ENCODE measurements at regions not wholly inside any gene's neighbourhood (a gene's known extent, or its start where the extent isn't known, plus 50 kb on each side); places are given as distances from the start of the nearest gene placed in this dataset.

GRCh38 chr1:101119289-101119688, 93.7 kb upstream of the DPH5 start:
- Histone ChIP-seq H3K4me3 (ENCODE audit: low read depth, low read length) (no peak overlapping the region), H3K9me3 (ENCODE audit: control insufficient read depth, insufficient read depth, low read depth, low read length) (no peaks in the 10 kb centered on the region), H3K36me3 (ENCODE audit: control insufficient read depth in 2 of 2, insufficient read depth in 1 of 2, low read length in 2 of 2) (no peaks in the 10 kb centered on the region), H3K27ac (ENCODE audit: extremely low read depth, low read depth, low read length) (no peak overlapping the region), H3K4me1 (ENCODE audit: control insufficient read depth, insufficient read depth, low read length) (no peaks in the 10 kb centered on the region)
- TF ChIP-seq ZNF37A (tag by site-specific recombination; IDR thresholded peaks at IDR 0.05) (no peak), MEIS1 (CRISPR knock-in tag; IDR thresholded peaks at IDR 0.05; ENCODE audit: borderline replicate concordance) (no peak), ZFHX2 (tag by site-specific recombination; conservative IDR thresholded peaks at IDR 0.05) (no peak), ZBTB8A (tag by site-specific recombination; IDR thresholded peaks at IDR 0.05) (no peak), HIC1 (tag by site-specific recombination; IDR thresholded peaks at IDR 0.05) (no peak), PRDM4 (tag by site-specific recombination; IDR thresholded peaks at IDR 0.05) (no peak), ZNF585B (tag by site-specific recombination; IDR thresholded peaks at IDR 0.05) (no peak), ZNF596 (tag by site-specific recombination; IDR thresholded peaks at IDR 0.05) (no peak), OSR2 (tag by site-specific recombination; IDR thresholded peaks at IDR 0.05) (no peak), ZNF785 (tag by site-specific recombination; IDR thresholded peaks at IDR 0.05) (no peak)
- ChIA-PET POLR2A (no interaction called here), CTCF (no interaction called here)

- Histone ChIP-seq H3K4me1 (ENCODE audit: control insufficient read depth, insufficient read depth, low read length) (no peaks in the 10 kb centered on the region), H3K27ac (ENCODE audit: extremely low read depth, low read depth, low read length) (no peak overlapping the region), H3K4me3 (ENCODE audit: low read depth, low read length) (no peak overlapping the region), H3K9me3 (ENCODE audit: control insufficient read depth, insufficient read depth, low read depth, low read length) (no peaks in the 10 kb centered on the region), H3K36me3 (ENCODE audit: control insufficient read depth in 2 of 2, insufficient read depth in 1 of 2, low read length in 2 of 2) (no peaks in the 10 kb centered on the region)
- ChIA-PET CTCF (interaction anchor here (0.9 kb wide), 1 partner anchor 14 kb away, joined by 3 read pairs; no protein-coding TSS in a partner anchor), POLR2A (no interaction called here)
- TF ChIP-seq ZIC2 (tag by site-specific recombination; IDR thresholded peaks at IDR 0.05) (no peak), AEBP2 (tag by site-specific recombination; IDR thresholded peaks at IDR 0.05; ENCODE audit: borderline replicate concordance) (no peak), HIC1 (tag by site-specific recombination; IDR thresholded peaks at IDR 0.05) (no peak), ZSCAN18 (tag by site-specific recombination; IDR thresholded peaks at IDR 0.05) (no peak), ZNF26 (tag by site-specific recombination; IDR thresholded peaks at IDR 0.05) (no peak), ZNF704 (tag by site-specific recombination; IDR thresholded peaks at IDR 0.05) (no peak), ZNF18 (tag by site-specific recombination; IDR thresholded peaks at IDR 0.05) (no peak), ZEB2 (tag by site-specific recombination; IDR thresholded peaks at IDR 0.05) (no peak), ZNF530 (tag by site-specific recombination; IDR thresholded peaks at IDR 0.05; ENCODE audit: low read depth) (no peak), ZBTB8A (tag by site-specific recombination; IDR thresholded peaks at IDR 0.05) (no peak), ZBTB7A (tag by site-specific recombination; IDR thresholded peaks at IDR 0.05; ENCODE audit: low read depth) (no peak), ZSCAN30 (tag by site-specific recombination; IDR thresholded peaks at IDR 0.05) (no peak)
Measured at GRCh38 chr1:101116006-101116405, 90.4 kb upstream of the DPH5 start.

All from HEK293 (cell line).